ENCODE measurements at regions not wholly inside any gene's neighbourhood (a gene's known extent, or its start where the extent isn't known, plus 50 kb on each side); places are given as distances from the start of the nearest gene placed in this dataset.

GRCh38 chr2:116645155-116645554 is 1169.3 kb upstream of the DDX18 start:
- no peaks in the 10 kb centered on the region for H3K79me2 ChIP-seq (ENCODE audit: control insufficient read depth, insufficient read depth, low read length)
- TF ChIP-seq CTCF (conservative IDR thresholded peaks at IDR 0.05 in 1 of 2, IDR thresholded peaks at IDR 0.05 in 1 of 2; ENCODE audit: low read depth in 1 of 2, low read length in 2 of 2) (no peak), EZH2 (IDR thresholded peaks at IDR 0.05; ENCODE audit: low read length, missing control alignments) (no peak)
- H3K9ac ChIP-seq (ENCODE audit: insufficient read depth, low read length): no peak overlapping the region
- no peak overlapping the region for H2AFZ ChIP-seq (ENCODE audit: low read length)
- H3K4me3 ChIP-seq (replicated peaks in 1 of 4; ENCODE audit: control extremely low read depth in 1 of 4, insufficient read depth in 1 of 4, low read depth in 3 of 4, low read length in 4 of 4): no peak overlapping the region
- no peaks in the 10 kb centered on the region for H3K4me1 ChIP-seq (ENCODE audit: control insufficient read depth, extremely low read depth, insufficient read depth, low read length)
- no peaks in the 10 kb centered on the region for H4K20me1 ChIP-seq (ENCODE audit: control insufficient read depth, extremely low read depth, insufficient read depth, low read length)
- H3K27me3 ChIP-seq (ENCODE audit: control insufficient read depth, insufficient read depth, low read length): no peaks in the 10 kb centered on the region
- DNase-seq (ENCODE audit: low read depth in 2 of 2): no peak
- no peak overlapping the region for H3K4me2 ChIP-seq (ENCODE audit: extremely low read depth, insufficient read depth, low read length)
- H3K9me3 ChIP-seq (ENCODE audit: control insufficient read depth, insufficient read depth, low read depth, low read length): no peaks in the 10 kb centered on the region
- no peak overlapping the region for H3K27ac ChIP-seq (ENCODE audit: insufficient read depth, low read length)
- H3K36me3 ChIP-seq (ENCODE audit: control insufficient read depth, insufficient read depth, low read length): no peaks in the 10 kb centered on the region

- TF ChIP-seq CTCF (conservative IDR thresholded peaks at IDR 0.05 in 1 of 2, IDR thresholded peaks at IDR 0.05 in 1 of 2; ENCODE audit: low read depth in 1 of 2, low read length in 2 of 2): no peak
- no peak for TF ChIP-seq EZH2 (IDR thresholded peaks at IDR 0.05; ENCODE audit: low read length, missing control alignments)
- Histone ChIP-seq H3K4me2 (ENCODE audit: extremely low read depth, insufficient read depth, low read length) (no peak overlapping the region), H3K4me1 (ENCODE audit: control insufficient read depth, extremely low read depth, insufficient read depth, low read length) (no peaks in the 10 kb centered on the region), H3K27me3 (ENCODE audit: control insufficient read depth, insufficient read depth, low read length) (no peaks in the 10 kb centered on the region), H3K4me3 (replicated peaks in 1 of 4; ENCODE audit: control extremely low read depth in 1 of 4, insufficient read depth in 1 of 4, low read depth in 3 of 4, low read length in 4 of 4) (no peak overlapping the region), H3K36me3 (ENCODE audit: control insufficient read depth, insufficient read depth, low read length) (no peaks in the 10 kb centered on the region), H4K20me1 (ENCODE audit: control insufficient read depth, extremely low read depth, insufficient read depth, low read length) (no peaks in the 10 kb centered on the region), H3K27ac (ENCODE audit: insufficient read depth, low read length) (no peak overlapping the region), H3K9me3 (ENCODE audit: control insufficient read depth, insufficient read depth, low read depth, low read length) (no peaks in the 10 kb centered on the region), H3K79me2 (ENCODE audit: control insufficient read depth, insufficient read depth, low read length) (no peaks in the 10 kb centered on the region), H2AFZ (ENCODE audit: low read length) (no peak overlapping the region), H3K9ac (ENCODE audit: insufficient read depth, low read length) (no peak overlapping the region)
- DNase-seq (ENCODE audit: low read depth in 2 of 2): no peak
Observed at GRCh38 chr2:116668691-116669090, 1145.8 kb upstream of the DDX18 start.

- DNase-seq (ENCODE audit: low read depth in 2 of 2): no peak
- TF ChIP-seq CTCF (conservative IDR thresholded peaks at IDR 0.05 in 1 of 2, IDR thresholded peaks at IDR 0.05 in 1 of 2; ENCODE audit: low read depth in 1 of 2, low read length in 2 of 2): no peak
- TF ChIP-seq EZH2 (IDR thresholded peaks at IDR 0.05; ENCODE audit: low read length, missing control alignments): no peak
- no peaks in the 10 kb centered on the region for H3K27me3 ChIP-seq (ENCODE audit: control insufficient read depth, insufficient read depth, low read length)
- H3K36me3 ChIP-seq (ENCODE audit: control insufficient read depth, insufficient read depth, low read length): no peaks in the 10 kb centered on the region
- H3K4me2 ChIP-seq (ENCODE audit: extremely low read depth, insufficient read depth, low read length): no peak overlapping the region
- no peaks in the 10 kb centered on the region for H3K4me1 ChIP-seq (ENCODE audit: control insufficient read depth, extremely low read depth, insufficient read depth, low read length)
- no peak overlapping the region for H3K4me3 ChIP-seq (replicated peaks in 1 of 4; ENCODE audit: control extremely low read depth in 1 of 4, insufficient read depth in 1 of 4, low read depth in 3 of 4, low read length in 4 of 4)
- no peak overlapping the region for H2AFZ ChIP-seq (ENCODE audit: low read length)
- no peaks in the 10 kb centered on the region for H3K79me2 ChIP-seq (ENCODE audit: control insufficient read depth, insufficient read depth, low read length)
- H3K9ac ChIP-seq (ENCODE audit: insufficient read depth, low read length): no peak overlapping the region
- no peak overlapping the region for H3K27ac ChIP-seq (ENCODE audit: insufficient read depth, low read length)
- no peaks in the 10 kb centered on the region for H4K20me1 ChIP-seq (ENCODE audit: control insufficient read depth, extremely low read depth, insufficient read depth, low read length)
- no peaks in the 10 kb centered on the region for H3K9me3 ChIP-seq (ENCODE audit: control insufficient read depth, insufficient read depth, low read depth, low read length)
Observed at GRCh38 chr2:116669782-116670181, 1144.7 kb upstream of the DDX18 start.

Measured in fibroblast of lung (primary cell).